NCI-H146 treated with DMSO at 0.1 percent for 48 hours (cell line): ENCODE measurements at regions not wholly inside any gene's neighbourhood (a gene's known extent, or its start where the extent isn't known, plus 50 kb on each side); places are given as distances from the start of the nearest gene placed in this dataset.

Source experiments
- DNase-seq: peaks from one replicate; lab custom pipeline; 2025; ENCODE audit not compliant: unreplicated experiment; lab: John Stamatoyannopoulos, UW

- DNase-seq: peak; percentile 49
These were observed 796.5 kb upstream of the SLIT2 start for GRCh38 chr4:19455196-19455595.

GRCh38 chr4:19438233-19438632 is 813.5 kb upstream of the SLIT2 start:
- no peak for DNase-seq

DNA sequence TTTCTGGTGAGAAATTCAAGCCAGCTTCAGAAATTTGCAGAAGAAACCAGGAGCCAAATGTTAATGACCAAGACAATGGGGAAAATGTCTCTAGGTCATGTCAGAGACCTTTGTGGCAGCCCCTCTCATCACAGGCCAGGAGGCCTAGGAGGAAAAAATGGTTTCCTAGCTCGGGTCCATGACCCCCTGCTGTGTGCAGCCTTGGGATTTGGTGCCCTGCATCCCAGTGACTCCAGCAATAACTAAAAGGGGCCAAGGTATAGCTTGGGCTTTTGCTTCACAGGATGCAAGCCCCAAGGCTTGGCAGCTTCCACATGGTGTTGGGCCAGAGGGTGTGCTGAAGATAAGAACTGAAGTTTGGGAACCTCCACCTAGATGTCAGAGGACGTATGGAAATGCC is 814.7 kb upstream of the SLIT2 start:
- no peak for DNase-seq

DNA sequence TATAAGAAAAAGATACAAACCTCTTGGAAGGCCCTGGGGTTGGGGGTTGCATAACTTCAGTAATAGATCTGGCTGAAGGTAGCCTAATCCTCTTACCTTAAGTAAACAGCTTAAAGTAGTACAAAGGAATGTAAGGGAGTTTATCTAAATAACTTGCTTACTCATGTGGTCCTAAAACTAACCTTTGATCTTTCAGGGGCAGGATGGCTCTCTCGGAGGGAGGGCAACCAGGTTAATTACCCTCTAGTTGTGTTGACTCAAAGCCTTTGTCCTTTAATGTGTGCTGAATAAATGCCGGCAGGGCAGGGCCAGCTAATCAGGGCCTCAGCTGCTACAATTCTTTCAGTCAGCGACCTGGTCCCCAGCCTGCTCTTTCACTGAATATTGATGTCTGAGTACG is 822.0 kb upstream of the SLIT2 start:
- DNase-seq: no peak

- no peak for DNase-seq
These were observed 826.6 kb upstream of the SLIT2 start for GRCh38 chr4:19425146-19425545.

GRCh38 chr4:19417256-19417655 is 834.4 kb upstream of the SLIT2 start:
- DNase-seq: no peak

DNA sequence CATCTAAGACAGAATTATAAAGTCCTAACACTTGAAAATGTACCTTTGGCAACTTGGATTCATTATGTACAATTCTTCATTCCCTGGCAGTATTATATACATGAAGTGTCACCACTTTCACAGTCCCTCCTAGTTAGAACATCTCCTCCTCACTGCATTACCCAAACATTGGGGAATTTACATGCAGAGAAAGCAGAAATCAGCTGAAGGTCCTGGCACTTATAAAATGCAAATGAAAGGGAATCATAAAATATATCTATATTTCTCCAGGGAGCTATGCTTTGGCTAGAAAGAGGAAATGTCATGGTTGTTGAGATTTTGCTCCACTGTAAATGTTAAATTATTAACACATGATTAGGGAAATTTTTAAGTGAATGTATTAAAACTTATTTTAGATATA is 835.6 kb upstream of the SLIT2 start:
- DNase-seq: no peak

GRCh38 chr4:19408490-19408889 is 843.2 kb upstream of the SLIT2 start:
- no peak for DNase-seq

- no peak for DNase-seq
These were observed 844.9 kb upstream of the SLIT2 start for GRCh38 chr4:19406789-19407188.

GRCh38 chr4:19403786-19404370 is 847.8 kb upstream of the SLIT2 start:
- DNase-seq: no peak

GRCh38 chr4:19402581-19403065 is 849.1 kb upstream of the SLIT2 start:
- DNase-seq: no peak

- no peak for DNase-seq
These were observed 850.2 kb upstream of the SLIT2 start for GRCh38 chr4:19401301-19402080.

GRCh38 chr4:19400820-19401219 is 850.9 kb upstream of the SLIT2 start:
- no peak for DNase-seq

DNA sequence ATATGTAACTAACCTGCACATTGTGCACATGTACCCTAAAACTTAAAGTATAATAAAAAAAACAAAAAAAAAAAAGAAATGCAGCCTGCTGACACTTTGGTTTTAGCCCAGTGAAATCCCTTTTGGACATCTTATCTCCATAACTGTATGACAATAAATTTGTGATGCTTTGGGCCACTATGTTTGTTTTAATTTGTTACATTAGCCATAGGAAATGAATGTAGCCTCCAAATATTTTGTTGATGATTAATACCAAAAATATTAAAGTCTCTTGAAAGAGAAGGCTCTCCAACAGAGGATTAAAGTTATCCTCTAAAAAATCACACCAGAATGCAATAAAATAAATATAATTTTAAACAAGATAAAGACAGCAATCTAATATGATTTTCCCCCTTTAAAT is 852.7 kb upstream of the SLIT2 start:
- no peak for DNase-seq

GRCh38 chr4:19386786-19387185 is 864.9 kb upstream of the SLIT2 start:
- DNase-seq: no peak

DNA sequence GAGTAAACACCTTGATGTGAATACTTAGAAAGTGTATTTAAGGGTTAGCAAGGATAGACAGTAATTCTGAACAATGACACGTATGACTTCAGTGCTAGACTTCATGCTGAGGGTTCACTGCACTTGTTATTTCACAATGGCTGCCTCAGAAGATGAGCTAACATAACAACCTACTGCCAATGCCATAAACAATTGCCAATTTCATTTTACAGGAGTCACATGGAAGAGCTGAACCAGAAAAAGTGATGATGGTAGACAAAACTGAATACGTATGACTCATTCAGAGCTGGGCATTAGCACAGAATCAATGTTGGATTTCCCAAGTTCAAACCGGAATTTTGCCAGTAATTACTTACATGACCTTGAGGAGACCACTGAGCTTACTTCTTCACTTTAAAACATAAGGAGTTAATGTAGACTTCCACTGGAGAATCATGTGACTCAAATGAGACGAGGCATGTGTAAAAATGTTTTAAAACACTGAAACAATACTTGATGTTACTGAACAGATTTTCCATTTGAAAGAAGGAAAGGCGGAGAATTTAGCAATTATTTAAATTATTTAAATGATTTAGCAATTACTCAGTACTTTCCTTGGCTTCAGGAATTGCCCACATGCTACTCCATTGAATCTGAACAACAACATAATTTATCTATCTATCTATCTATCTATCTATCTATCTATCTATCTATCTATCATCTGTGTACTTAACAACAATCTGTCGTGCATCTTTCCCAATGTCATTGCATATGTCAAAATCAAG is 868.5 kb upstream of the SLIT2 start:
- DNase-seq: no peak

- DNase-seq: no peak
These were observed 870.6 kb upstream of the SLIT2 start for GRCh38 chr4:19381068-19381467.

- DNase-seq: no peak
These were observed 871.1 kb upstream of the SLIT2 start for GRCh38 chr4:19380600-19380999.

DNA sequence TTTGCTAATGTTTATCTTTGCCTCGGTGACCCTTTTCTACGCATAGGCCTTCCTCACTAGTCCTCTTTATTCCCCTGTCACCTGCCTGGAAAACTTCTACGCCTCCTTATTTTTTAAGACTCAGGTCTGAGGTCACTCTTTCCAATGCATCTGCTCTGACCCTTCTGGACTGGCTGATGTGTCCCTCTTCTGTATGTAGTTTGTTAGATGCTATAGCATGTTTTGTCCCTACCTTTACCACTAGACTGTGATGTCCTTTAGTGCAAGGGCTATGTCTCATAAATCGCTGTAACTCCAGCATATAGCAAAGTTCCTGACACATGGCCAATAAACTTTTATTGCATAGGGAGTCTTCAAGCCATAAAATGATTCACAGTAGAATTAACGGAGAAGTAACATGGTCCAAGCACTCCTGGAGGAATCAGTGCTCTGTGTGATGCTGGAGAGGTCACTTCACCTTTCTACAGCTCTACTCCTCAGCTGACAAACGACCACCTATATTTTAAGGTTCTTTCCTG is 872.5 kb upstream of the SLIT2 start:
- DNase-seq: no peak

DNA sequence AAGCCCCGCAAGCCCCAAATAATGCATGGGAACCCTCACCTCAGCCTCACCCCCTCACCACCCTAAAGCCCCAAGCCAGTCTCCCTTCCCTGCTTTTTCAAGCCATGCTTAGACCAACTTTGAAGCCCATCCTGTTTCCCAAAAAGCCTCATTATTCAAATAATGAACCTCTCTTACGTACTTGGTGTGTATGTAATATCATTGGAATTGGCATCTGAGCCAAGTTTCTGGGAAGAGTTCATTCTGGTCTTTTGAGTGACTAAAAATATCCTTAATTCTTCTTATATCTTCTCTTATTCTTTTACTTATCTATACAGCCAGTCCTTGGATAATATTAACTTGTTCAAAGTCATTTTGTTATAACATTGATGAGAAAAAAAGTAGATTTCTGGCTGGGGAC is 875.8 kb upstream of the SLIT2 start:
- no peak for DNase-seq

- DNase-seq: no peak
These were observed 876.4 kb upstream of the SLIT2 start for GRCh38 chr4:19375136-19375804.
